OCI-LY1 (cell line): ENCODE measurements at regions not wholly inside any gene's neighbourhood (a gene's known extent, or its start where the extent isn't known, plus 50 kb on each side); places are given as distances from the start of the nearest gene placed in this dataset.

ENCODE experiments used
- CTCF ChIP-seq: fragments of 200-600 bp; sonication (generic), shearing (Covaris generic); IDR thresholded peaks from 2 replicates; pipeline ENCODE4 v1.5.1; 2017; ENCODE audit warnings: mild to moderate bottlenecking, antibody characterized with exemption, low read length, moderate library complexity, mixed read lengths
- EZH2 ChIP-seq: fragments of 200-600 bp; sonication (generic), shearing (Covaris generic); IDR thresholded peaks from 2 replicates; pipeline ENCODE4 v1.8.0; 2017; ENCODE audit warnings: borderline replicate concordance, mixed run types, mild to moderate bottlenecking, antibody characterized with exemption, low read length, moderate library complexity, mixed read lengths

- TF ChIP-seq CTCF (no peak), EZH2 (no peak)
Measured at GRCh38 chr4:175542786-175543185, 269.3 kb downstream of the GPM6A start.
